Endothelial cell of umbilical vein (primary cell): ENCODE measurements at regions not wholly inside any gene's neighbourhood (a gene's known extent, or its start where the extent isn't known, plus 50 kb on each side); places are given as distances from the start of the nearest gene placed in this dataset.

Experiments
- BruUV-seq: library from RNA; stranded (reverse); fragments of 400-500 nt; replicated peaks from 2 replicates; lab custom pipeline; 2021; lab: Mats Ljungman, UMichigan
- CTCF ChIA-PET: fragments of 300-600, 350-600 bp; sonication (Branson Sonifier 250); formaldehyde crosslinking; loops from one replicate; lab custom pipeline; 2021; ENCODE audit warnings: antibody characterized with exemption, inconsistent platforms; lab: Charles Lee
- POLR2A ChIA-PET: fragments of 300-600, 350-600 bp; sonication (Branson Sonifier 250); formaldehyde crosslinking; loops from one replicate; lab custom pipeline; 2021; ENCODE audit warnings: antibody characterized with exemption, inconsistent platforms; lab: Charles Lee
- DNase-seq: peaks from one replicate; pipeline ENCODE4 v3.0.0-alpha.2; 2011; ENCODE audit warnings: low read depth, low spot score
- FAIRE-seq: peaks from 2 replicates; lab custom pipeline; 2011; peaks lifted over from hg19 to GRCh38; lab: Jason Lieb, UNC
- H2AFZ ChIP-seq: 2 replicates; pipeline ENCODE4 v1.6.0; 2012; ENCODE audit warnings: low read depth, low read length, control low read depth, inconsistent platforms
- H3K27ac ChIP-seq: 2 replicates; pipeline ENCODE4 v1.5.1; 2011; ENCODE audit warnings: low read depth, mild to moderate bottlenecking, control low read depth, low read length, moderate library complexity; ENCODE audit not compliant: insufficient read depth
- H3K27me3 ChIP-seq, 2 experiments: 2 replicates each; pipeline versions ENCODE4 v1.6.0 to v1.6.1; 2011; ENCODE audit warnings: low read length in 2 of 2, mixed read lengths in 1 of 2; ENCODE audit not compliant: control insufficient read depth in 2 of 2, insufficient read depth in 2 of 2
- H3K36me3 ChIP-seq, 2 experiments: 2 replicates in 1 of 2; 3 replicates in 1 of 2; pipeline ENCODE4 v1.5.1; 2011; ENCODE audit warnings: low read length in 2 of 2, mild to moderate bottlenecking in 1 of 2, moderate library complexity in 1 of 2; ENCODE audit not compliant: control insufficient read depth in 2 of 2, insufficient read depth in 2 of 2; ENCODE audit errors: extremely low read depth in 1 of 2
- H3K4me1 ChIP-seq: 3 replicates; pipeline ENCODE4 v1.5.1; 2011; ENCODE audit warnings: mild to moderate bottlenecking, low read length; ENCODE audit not compliant: control insufficient read depth, insufficient read depth; ENCODE audit errors: extremely low read depth
- H3K4me2 ChIP-seq: 2 replicates; pipeline ENCODE4 v1.6.1; 2011; ENCODE audit warnings: low read length, control low read depth, mixed read lengths; ENCODE audit not compliant: insufficient read depth
- H3K4me3 ChIP-seq, 3 experiments: fragments of 200-600 bp in 1 of 3; sonication (generic), shearing (Covaris generic) in 1 of 3; replicated peaks in 1 of 3; 2 replicates each; pipeline ENCODE4 v1.5.1; 2011 to 2016; ENCODE audit warnings: control low read depth in 3 of 3, low read length in 3 of 3, mild to moderate bottlenecking in 2 of 3, inconsistent platforms in 1 of 3, low read depth in 1 of 3, moderate library complexity in 1 of 3; ENCODE audit not compliant: insufficient read depth in 1 of 3
- H3K79me2 ChIP-seq: 2 replicates; pipeline ENCODE4 v1.6.0; 2012; ENCODE audit warnings: low read length, inconsistent platforms; ENCODE audit not compliant: control insufficient read depth, insufficient read depth
- H3K9ac ChIP-seq: replicated peaks from 2 replicates; pipeline ENCODE3; 2011; ENCODE audit warnings: low read length, control low read depth; ENCODE audit not compliant: insufficient read depth; ENCODE audit errors: extremely low read depth
- H3K9me1 ChIP-seq: replicated peaks from 3 replicates; pipeline ENCODE4 v1.6.0; 2011; ENCODE audit warnings: mild to moderate bottlenecking, low read length; ENCODE audit not compliant: control insufficient read depth, insufficient read depth; ENCODE audit errors: extremely low read depth
- H3K9me3 ChIP-seq: replicated peaks from 2 replicates; pipeline ENCODE4 v1.5.1; 2012; ENCODE audit warnings: low read length, inconsistent platforms; ENCODE audit not compliant: control insufficient read depth, insufficient read depth
- H4K20me1 ChIP-seq: replicated peaks from 2 replicates; pipeline ENCODE3; 2011; ENCODE audit warnings: mild to moderate bottlenecking, low read length; ENCODE audit not compliant: control insufficient read depth, insufficient read depth; ENCODE audit errors: extremely low read depth
- EZH2 ChIP-seq: IDR thresholded peaks from 2 replicates; pipeline ENCODE4 v1.6.1; 2012; ENCODE audit warnings: borderline replicate concordance, low read depth, mild to moderate bottlenecking, moderate library complexity, low read length, inconsistent platforms; ENCODE audit not compliant: severe bottlenecking
- FOS ChIP-seq: IDR thresholded peaks from 2 replicates; pipeline ENCODE4 v1.6.1; 2011; ENCODE audit warnings: mild to moderate bottlenecking, low read length, moderate library complexity, borderline replicate concordance; ENCODE audit not compliant: insufficient read depth
- GATA2 ChIP-seq: IDR thresholded peaks from 2 replicates; pipeline ENCODE4 v1.7.0; 2011; ENCODE audit warnings: low read depth, mild to moderate bottlenecking, moderate library complexity, mixed read lengths, low read length; ENCODE audit not compliant: insufficient read length, insufficient read depth
- JUN ChIP-seq: IDR thresholded peaks from 2 replicates; pipeline ENCODE4 v1.6.1; 2011; ENCODE audit warnings: borderline replicate concordance, low read depth; ENCODE audit not compliant: insufficient read length, insufficient read depth
- MAX ChIP-seq: IDR thresholded peaks from 2 replicates; pipeline ENCODE4 v1.6.1; 2011; ENCODE audit not compliant: insufficient read depth, insufficient read length
- MYC ChIP-seq: IDR thresholded peaks from one replicate; pipeline ENCODE4 v1.6.1; 2011; ENCODE audit warnings: mild to moderate bottlenecking, low read depth, low read length
- POLR2A ChIP-seq: IDR thresholded peaks from 2 replicates; pipeline ENCODE4 v1.6.1; 2012; ENCODE audit warnings: low read depth, mild to moderate bottlenecking, control low read depth, low read length
- POLR2AphosphoS5 ChIP-seq: IDR thresholded peaks from 2 replicates; pipeline ENCODE4 v1.6.1; 2012; ENCODE audit warnings: low read depth, mild to moderate bottlenecking, control low read depth, low read length, moderate library complexity; ENCODE audit not compliant: insufficient read depth
- dilution Hi-C: fragments of 300-500 bp; cut with MboI; formaldehyde crosslinking; loops from one replicate; pipeline ENCODE4 v1.15.0; 2019; ENCODE audit warnings: low sequenced_read_pairs; ENCODE audit not compliant: extremely low pct_ligation_motif_present
- intact Hi-C: fragments of 100-400 bp; cut with micrococcal nuclease; formaldehyde crosslinking; loops from one replicate; pipeline ENCODE4 v1.10.0; 2022
- TF ChIP-seq, protein P1 (sequence below), 2 donors: IDR thresholded peaks; 1 replicate in 1 of 2; 2 replicates in 1 of 2; pipeline ENCODE4 v1.5.1; 2011; ENCODE audit warnings: low read length in 2 of 2, mild to moderate bottlenecking in 2 of 2, moderate library complexity in 2 of 2, control low read depth in 1 of 2, inconsistent platforms in 1 of 2, low read depth in 1 of 2; ENCODE audit not compliant: insufficient read depth in 1 of 2; ENCODE audit errors: extremely low read depth in 1 of 2

DNA sequence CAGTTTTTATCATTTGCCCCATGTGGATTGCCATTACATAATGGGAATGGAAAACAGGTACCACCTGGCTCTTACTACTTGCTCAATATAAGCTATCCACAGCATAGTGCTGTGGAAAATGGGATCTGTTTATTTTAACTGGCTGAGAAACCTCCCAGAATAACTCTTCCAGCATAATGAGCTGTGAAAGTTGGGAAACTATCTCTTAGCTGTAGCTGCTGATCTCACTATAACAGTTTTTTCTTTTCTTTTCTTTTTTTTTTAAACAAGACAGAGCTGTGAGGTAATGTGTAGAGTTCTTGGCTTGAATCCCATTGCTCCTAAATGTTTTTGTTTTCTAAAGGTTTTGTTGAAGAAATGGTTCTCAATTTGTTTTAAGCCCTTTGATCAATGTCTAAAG lies 988.3 kb downstream of the PCDH19 start:
- POLR2A ChIA-PET, result no interaction called here
- Histone ChIP-seq H3K27ac (no peak overlapping the region), H3K36me3 (no peaks in the 10 kb centered on the region), H3K4me1 (no peaks in the 10 kb centered on the region), H3K79me2 (no peaks in the 10 kb centered on the region), H3K4me2 (no peak overlapping the region), H3K4me3 (no peak overlapping the region), H4K20me1 (no peaks in the 10 kb centered on the region), H3K9ac (no peak overlapping the region), H3K27me3 (no peaks in the 10 kb centered on the region), H3K9me1 (no peaks in the 10 kb centered on the region), H2AFZ (no peak overlapping the region), H3K9me3 (no peaks in the 10 kb centered on the region)
- no TSS peak for BruUV-seq
- no peak for FAIRE-seq
- CTCF ChIA-PET, result no interaction called here
- DNase-seq, result no peak
- intact Hi-C loops, result no loop called here
- dilution Hi-C loops, result no loop called here
- TF ChIP-seq, protein P1, sequence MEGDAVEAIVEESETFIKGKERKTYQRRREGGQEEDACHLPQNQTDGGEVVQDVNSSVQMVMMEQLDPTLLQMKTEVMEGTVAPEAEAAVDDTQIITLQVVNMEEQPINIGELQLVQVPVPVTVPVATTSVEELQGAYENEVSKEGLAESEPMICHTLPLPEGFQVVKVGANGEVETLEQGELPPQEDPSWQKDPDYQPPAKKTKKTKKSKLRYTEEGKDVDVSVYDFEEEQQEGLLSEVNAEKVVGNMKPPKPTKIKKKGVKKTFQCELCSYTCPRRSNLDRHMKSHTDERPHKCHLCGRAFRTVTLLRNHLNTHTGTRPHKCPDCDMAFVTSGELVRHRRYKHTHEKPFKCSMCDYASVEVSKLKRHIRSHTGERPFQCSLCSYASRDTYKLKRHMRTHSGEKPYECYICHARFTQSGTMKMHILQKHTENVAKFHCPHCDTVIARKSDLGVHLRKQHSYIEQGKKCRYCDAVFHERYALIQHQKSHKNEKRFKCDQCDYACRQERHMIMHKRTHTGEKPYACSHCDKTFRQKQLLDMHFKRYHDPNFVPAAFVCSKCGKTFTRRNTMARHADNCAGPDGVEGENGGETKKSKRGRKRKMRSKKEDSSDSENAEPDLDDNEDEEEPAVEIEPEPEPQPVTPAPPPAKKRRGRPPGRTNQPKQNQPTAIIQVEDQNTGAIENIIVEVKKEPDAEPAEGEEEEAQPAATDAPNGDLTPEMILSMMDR (IDR thresholded peaks at IDR 0.05; ENCODE audit: extremely low read depth in 1 of 2, insufficient read depth in 1 of 2, low read depth in 1 of 2, low read length in 2 of 2), result no peak
- TF ChIP-seq JUN, result no peak
- no peak for TF ChIP-seq POLR2A
- no peak for TF ChIP-seq POLR2AphosphoS5
- no peak for TF ChIP-seq FOS
- TF ChIP-seq MYC, result no peak
- no peak for TF ChIP-seq MAX
- TF ChIP-seq EZH2, result no peak
- TF ChIP-seq GATA2, result no peak
